Suprapubic skin (tissue), 4 donors: ENCODE measurements at regions not wholly inside any gene's neighbourhood (a gene's known extent, or its start where the extent isn't known, plus 50 kb on each side); places are given as distances from the start of the nearest gene placed in this dataset.

Experiments used
- DNase-seq, 2 donors: peaks; one replicate each; pipeline ENCODE4 v3.0.0-alpha.2; 2019; ENCODE audit warnings: low spot score in 2 of 2
- H3K27ac ChIP-seq: fragments of 200-600 bp; sonication (generic); one replicate; pipeline ENCODE4 v1.5.1; 2019
- H3K27me3 ChIP-seq: fragments of 200-600 bp; sonication (generic); one replicate; pipeline ENCODE4 v1.5.1; 2019
- H3K36me3 ChIP-seq: fragments of 200-600 bp; sonication (generic); one replicate; pipeline ENCODE4 v1.5.1; 2019
- H3K4me1 ChIP-seq: fragments of 200-600 bp; sonication (generic); one replicate; pipeline ENCODE4 v1.5.1; 2019
- H3K4me3 ChIP-seq: fragments of 200-600 bp; sonication (generic); one replicate; pipeline ENCODE4 v1.5.1; 2019; ENCODE audit warnings: mild to moderate bottlenecking
- H3K9me3 ChIP-seq: fragments of 200-600 bp; sonication (generic); one replicate; pipeline ENCODE4 v1.5.1; 2019
- CTCF ChIP-seq, 2 donors: fragments of 200-600 bp in 1 of 2; fragments of 450-650 bp in 1 of 2; sonication (generic) in 1 of 2; IDR thresholded peaks; one replicate each; pipeline ENCODE4 v1.5.1; 2016 to 2019; ENCODE audit warnings: antibody characterized with exemption in 2 of 2, mild to moderate bottlenecking in 1 of 2, moderate library complexity in 1 of 2
- EP300 ChIP-seq: sonication (generic); formaldehyde crosslinking; IDR thresholded peaks from one replicate; pipeline ENCODE4 v1.6.1; 2017; ENCODE audit warnings: antibody characterized with exemption
- POLR2A ChIP-seq, 2 donors: fragments of 450-650 bp; IDR thresholded peaks; one replicate each; pipeline ENCODE4 v1.6.1; 2017; ENCODE audit warnings: antibody characterized with exemption in 2 of 2, mild to moderate bottlenecking in 2 of 2, moderate library complexity in 2 of 2
- POLR2AphosphoS5 ChIP-seq, 3 donors: sonication (generic); formaldehyde crosslinking; IDR thresholded peaks; one replicate each; pipeline ENCODE4 v1.6.1; 2017; ENCODE audit warnings: antibody characterized with exemption in 3 of 3
- WGBS: methylation state at CpG from one replicate; pipeline ENCODE4 v1.1.5; 2018; 5-methylcytosine and 5-hydroxymethylcytosine counted together

GRCh38 chr12:127485528-127485927, 781.4 kb upstream of the TMEM132C start:
- Histone ChIP-seq H3K9me3 (peaks cover 2% of the 10 kb centered on the region), H3K27ac (no peak overlapping the region), H3K4me1 (no peaks in the 10 kb centered on the region), H3K27me3 (no peaks in the 10 kb centered on the region), H3K4me3 (no peak overlapping the region), H3K36me3 (no peaks in the 10 kb centered on the region)
- TF ChIP-seq POLR2A (IDR thresholded peaks at IDR 0.05) (no peak), POLR2AphosphoS5 (IDR thresholded peaks at IDR 0.05) (no peak)
- 36% methylated on average over 3 of the region's 4 CpGs for WGBS
- no peak for DNase-seq

- Histone ChIP-seq H3K4me1 (no peaks in the 10 kb centered on the region), H3K4me3 (no peak overlapping the region), H3K9me3 (peaks cover 2% of the 10 kb centered on the region), H3K27ac (no peak overlapping the region), H3K36me3 (no peaks in the 10 kb centered on the region), H3K27me3 (no peaks in the 10 kb centered on the region)
- WGBS = 89% methylated on average over 1 of the region's 1 CpG
- DNase-seq = no peak
- TF ChIP-seq POLR2A (IDR thresholded peaks at IDR 0.05) = no peak
Measured at GRCh38 chr12:127487031-127487430, 779.9 kb upstream of the TMEM132C start.

GRCh38 chr12:127489061-127489460, 777.9 kb upstream of the TMEM132C start:
- DNase-seq = no peak

GRCh38 chr12:127494961-127495915, 771.7 kb upstream of the TMEM132C start:
- TF ChIP-seq CTCF (IDR thresholded peaks at IDR 0.05) (no peak), EP300 (no peak), POLR2AphosphoS5 (IDR thresholded peaks at IDR 0.05) (no peak), POLR2A (IDR thresholded peaks at IDR 0.05) (no peak)
- Histone ChIP-seq H3K9me3 (no peaks in the 10 kb centered on the region), H3K27me3 (no peaks in the 10 kb centered on the region), H3K4me3 (no peak overlapping the region), H3K4me1 (no peaks in the 10 kb centered on the region), H3K36me3 (no peaks in the 10 kb centered on the region), H3K27ac (no peak overlapping the region)
- 80% methylated on average over 15 of the region's 17 CpGs for WGBS
- no peak for DNase-seq

More at GRCh38 chr12:127489061-127489460, 777.9 kb upstream of the TMEM132C start:
- H3K9me3 ChIP-seq = peaks cover 2% of the 10 kb centered on the region
- no peak overlapping the region for H3K27ac ChIP-seq
- TF ChIP-seq EP300 (no peak), POLR2AphosphoS5 (IDR thresholded peaks at IDR 0.05) (no peak), CTCF (IDR thresholded peaks at IDR 0.05) (no peak), POLR2A (IDR thresholded peaks at IDR 0.05) (no peak)
- H3K4me3 ChIP-seq = no peak overlapping the region
- no peaks in the 10 kb centered on the region for H3K36me3 ChIP-seq
- WGBS = 72% methylated on average over 6 of the region's 6 CpGs
- H3K27me3 ChIP-seq = no peaks in the 10 kb centered on the region
- H3K4me1 ChIP-seq = no peaks in the 10 kb centered on the region

- H3K9me3 ChIP-seq = peaks cover under 1% of the 10 kb centered on the region
- DNase-seq = no peak
- no peak for TF ChIP-seq EP300
- no peak for TF ChIP-seq POLR2AphosphoS5 (IDR thresholded peaks at IDR 0.05)
- no peak for TF ChIP-seq POLR2A (IDR thresholded peaks at IDR 0.05)
- no peak for TF ChIP-seq CTCF (IDR thresholded peaks at IDR 0.05)
- no peaks in the 10 kb centered on the region for H3K27me3 ChIP-seq
- 70% methylated on average over 6 of the region's 6 CpGs for WGBS
- no peaks in the 10 kb centered on the region for H3K4me1 ChIP-seq
- H3K27ac ChIP-seq = no peak overlapping the region
- no peaks in the 10 kb centered on the region for H3K36me3 ChIP-seq
- no peak overlapping the region for H3K4me3 ChIP-seq
Measured at GRCh38 chr12:127496255-127496654, 770.7 kb upstream of the TMEM132C start.

GRCh38 chr12:127500512-127501035, 766.4 kb upstream of the TMEM132C start:
- WGBS = 67% methylated on average over 7 of the region's 7 CpGs
- H3K4me3 ChIP-seq = no peak overlapping the region
- H3K4me1 ChIP-seq = no peaks in the 10 kb centered on the region
- H3K27ac ChIP-seq = no peak overlapping the region
- no peak for TF ChIP-seq POLR2A (IDR thresholded peaks at IDR 0.05)
- TF ChIP-seq POLR2AphosphoS5 (IDR thresholded peaks at IDR 0.05) = no peak
- TF ChIP-seq CTCF (IDR thresholded peaks at IDR 0.05) = no peak
- TF ChIP-seq EP300 = no peak
- no peaks in the 10 kb centered on the region for H3K27me3 ChIP-seq
- no peak for DNase-seq
- peaks cover 3% of the 10 kb centered on the region for H3K9me3 ChIP-seq
- H3K36me3 ChIP-seq = no peaks in the 10 kb centered on the region
